ENCODE measurements at regions not wholly inside any gene's neighbourhood (a gene's known extent, or its start where the extent isn't known, plus 50 kb on each side); places are given as distances from the start of the nearest gene placed in this dataset.

DNA sequence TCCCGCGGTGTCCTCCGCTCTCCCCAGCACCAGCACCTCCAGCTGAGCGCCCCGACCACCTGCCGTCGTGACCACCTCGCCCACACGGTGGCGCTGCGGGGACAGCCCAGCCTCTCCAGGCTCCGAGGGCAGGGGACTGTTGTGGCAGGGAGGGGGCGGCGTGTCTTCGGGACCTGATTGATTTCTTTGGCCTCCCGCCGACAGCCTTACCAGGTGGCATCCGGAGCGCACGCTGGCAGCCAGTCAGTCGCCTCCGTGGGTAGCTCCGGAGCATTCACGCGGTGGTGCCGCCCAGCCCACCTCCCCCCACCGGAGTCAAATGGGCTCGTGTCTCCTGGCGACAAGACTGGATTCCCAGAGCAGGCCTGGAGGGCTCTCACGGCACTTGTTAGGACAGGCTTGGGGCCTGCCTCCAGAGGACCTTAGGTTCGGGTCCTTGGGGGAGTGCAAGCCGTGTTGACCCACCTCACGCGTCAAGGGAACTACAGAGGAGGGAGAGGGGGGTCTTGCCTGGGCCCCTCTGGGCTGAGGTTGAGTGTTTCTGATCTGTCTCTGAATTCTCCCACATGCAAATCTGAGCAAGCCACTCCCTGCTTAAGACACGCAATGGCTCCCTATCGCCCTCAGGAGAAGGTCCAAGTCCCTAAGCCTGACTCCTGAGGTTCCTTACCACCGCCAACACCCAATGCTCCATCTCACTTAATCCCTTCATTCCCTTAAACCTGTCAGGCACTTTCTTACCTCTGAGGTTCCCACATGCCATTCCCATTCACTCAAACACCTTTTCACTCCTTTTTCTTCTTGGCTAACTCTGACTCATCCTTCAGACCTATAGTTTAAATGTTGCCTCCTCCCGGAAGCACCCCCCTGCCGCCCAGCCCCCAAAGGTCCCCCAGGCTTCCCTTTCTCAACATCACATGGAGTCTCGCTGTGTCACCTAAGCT is 51.2 kb upstream of the GGTA1 start (continued):
- TF ChIP-seq, protein P1, sequence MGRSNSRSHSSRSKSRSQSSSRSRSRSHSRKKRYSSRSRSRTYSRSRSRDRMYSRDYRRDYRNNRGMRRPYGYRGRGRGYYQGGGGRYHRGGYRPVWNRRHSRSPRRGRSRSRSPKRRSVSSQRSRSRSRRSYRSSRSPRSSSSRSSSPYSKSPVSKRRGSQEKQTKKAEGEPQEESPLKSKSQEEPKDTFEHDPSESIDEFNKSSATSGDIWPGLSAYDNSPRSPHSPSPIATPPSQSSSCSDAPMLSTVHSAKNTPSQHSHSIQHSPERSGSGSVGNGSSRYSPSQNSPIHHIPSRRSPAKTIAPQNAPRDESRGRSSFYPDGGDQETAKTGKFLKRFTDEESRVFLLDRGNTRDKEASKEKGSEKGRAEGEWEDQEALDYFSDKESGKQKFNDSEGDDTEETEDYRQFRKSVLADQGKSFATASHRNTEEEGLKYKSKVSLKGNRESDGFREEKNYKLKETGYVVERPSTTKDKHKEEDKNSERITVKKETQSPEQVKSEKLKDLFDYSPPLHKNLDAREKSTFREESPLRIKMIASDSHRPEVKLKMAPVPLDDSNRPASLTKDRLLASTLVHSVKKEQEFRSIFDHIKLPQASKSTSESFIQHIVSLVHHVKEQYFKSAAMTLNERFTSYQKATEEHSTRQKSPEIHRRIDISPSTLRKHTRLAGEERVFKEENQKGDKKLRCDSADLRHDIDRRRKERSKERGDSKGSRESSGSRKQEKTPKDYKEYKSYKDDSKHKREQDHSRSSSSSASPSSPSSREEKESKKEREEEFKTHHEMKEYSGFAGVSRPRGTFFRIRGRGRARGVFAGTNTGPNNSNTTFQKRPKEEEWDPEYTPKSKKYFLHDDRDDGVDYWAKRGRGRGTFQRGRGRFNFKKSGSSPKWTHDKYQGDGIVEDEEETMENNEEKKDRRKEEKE (IDR thresholded peaks at IDR 0.05), result no peak
- TF ChIP-seq BCL6 (CRISPR knock-in tag; IDR thresholded peaks at IDR 0.05) (0 out of 2 replicates have a peak, but pooled peaks have one; percentile 39), RXRB (CRISPR knock-in tag; IDR thresholded peaks at IDR 0.05; ENCODE audit: borderline replicate concordance) (peak; percentile 32; the same call in 1 of the 2 replicates), ZNF572 (CRISPR knock-in tag; IDR thresholded peaks at IDR 0.05) (0 out of 2 replicates have a peak, but pooled peaks have one; percentile 53), RARG (CRISPR knock-in tag; IDR thresholded peaks at IDR 0.05; ENCODE audit: low read depth) (no peak), EP300 (IDR thresholded peaks at IDR 0.05; ENCODE audit: low read depth in 2 of 2, low read length in 2 of 2) (no peak), EP300 (CRISPR knock-in tag; IDR thresholded peaks at IDR 0.05; ENCODE audit: borderline replicate concordance) (no peak), FOXA1 (IDR thresholded peaks at IDR 0.05) (no peak), FOXA1 (CRISPR knock-in tag; IDR thresholded peaks at IDR 0.05) (0 out of 2 replicates have a peak, but pooled peaks have one; percentile 19), HMGA1 (CRISPR knock-in tag; conservative IDR thresholded peaks at IDR 0.05) (no peak), YY1 (IDR thresholded peaks at IDR 0.05; ENCODE audit: insufficient read depth, insufficient replicate concordance, low read depth, low read length) (peak; percentile 33), ZNF138 (CRISPR knock-in tag; IDR thresholded peaks at IDR 0.05; ENCODE audit: low read depth) (no peak), RAD21 (CRISPR knock-in tag; IDR thresholded peaks at IDR 0.05) (peak; percentile 85), ATF7-NPFF (CRISPR knock-in tag; IDR thresholded peaks at IDR 0.05; ENCODE audit: low read depth) (no peak), ZNF331 (CRISPR knock-in tag; IDR thresholded peaks at IDR 0.05) (0 out of 2 replicates have a peak, but pooled peaks have one; percentile 49), ZNF841 (CRISPR knock-in tag; IDR thresholded peaks at IDR 0.05; ENCODE audit: borderline replicate concordance) (no peak), POLR2A (IDR thresholded peaks at IDR 0.05; ENCODE audit: insufficient read depth in 1 of 2, low read depth in 2 of 2, low read length in 2 of 2) (no peak)
- TF ChIP-seq, protein P2, sequence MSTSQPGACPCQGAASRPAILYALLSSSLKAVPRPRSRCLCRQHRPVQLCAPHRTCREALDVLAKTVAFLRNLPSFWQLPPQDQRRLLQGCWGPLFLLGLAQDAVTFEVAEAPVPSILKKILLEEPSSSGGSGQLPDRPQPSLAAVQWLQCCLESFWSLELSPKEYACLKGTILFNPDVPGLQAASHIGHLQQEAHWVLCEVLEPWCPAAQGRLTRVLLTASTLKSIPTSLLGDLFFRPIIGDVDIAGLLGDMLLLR (CRISPR knock-in tag; IDR thresholded peaks at IDR 0.05), result no peak
- TF ChIP-seq, protein P3, sequence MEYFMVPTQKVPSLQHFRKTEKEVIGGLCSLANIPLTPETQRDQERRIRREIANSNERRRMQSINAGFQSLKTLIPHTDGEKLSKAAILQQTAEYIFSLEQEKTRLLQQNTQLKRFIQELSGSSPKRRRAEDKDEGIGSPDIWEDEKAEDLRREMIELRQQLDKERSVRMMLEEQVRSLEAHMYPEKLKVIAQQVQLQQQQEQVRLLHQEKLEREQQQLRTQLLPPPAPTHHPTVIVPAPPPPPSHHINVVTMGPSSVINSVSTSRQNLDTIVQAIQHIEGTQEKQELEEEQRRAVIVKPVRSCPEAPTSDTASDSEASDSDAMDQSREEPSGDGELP (IDR thresholded peaks at IDR 0.05; ENCODE audit: borderline replicate concordance, low read depth), result peak; percentile 58; the same call in 1 of the 2 replicates
- TF ChIP-seq, protein P4, sequence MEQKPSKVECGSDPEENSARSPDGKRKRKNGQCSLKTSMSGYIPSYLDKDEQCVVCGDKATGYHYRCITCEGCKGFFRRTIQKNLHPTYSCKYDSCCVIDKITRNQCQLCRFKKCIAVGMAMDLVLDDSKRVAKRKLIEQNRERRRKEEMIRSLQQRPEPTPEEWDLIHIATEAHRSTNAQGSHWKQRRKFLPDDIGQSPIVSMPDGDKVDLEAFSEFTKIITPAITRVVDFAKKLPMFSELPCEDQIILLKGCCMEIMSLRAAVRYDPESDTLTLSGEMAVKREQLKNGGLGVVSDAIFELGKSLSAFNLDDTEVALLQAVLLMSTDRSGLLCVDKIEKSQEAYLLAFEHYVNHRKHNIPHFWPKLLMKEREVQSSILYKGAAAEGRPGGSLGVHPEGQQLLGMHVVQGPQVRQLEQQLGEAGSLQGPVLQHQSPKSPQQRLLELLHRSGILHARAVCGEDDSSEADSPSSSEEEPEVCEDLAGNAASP (CRISPR knock-in tag; IDR thresholded peaks at IDR 0.05; ENCODE audit: borderline replicate concordance), result 0 out of 2 replicates have a peak, but pooled peaks have one; percentile 22
- TF ChIP-seq, protein P5, sequence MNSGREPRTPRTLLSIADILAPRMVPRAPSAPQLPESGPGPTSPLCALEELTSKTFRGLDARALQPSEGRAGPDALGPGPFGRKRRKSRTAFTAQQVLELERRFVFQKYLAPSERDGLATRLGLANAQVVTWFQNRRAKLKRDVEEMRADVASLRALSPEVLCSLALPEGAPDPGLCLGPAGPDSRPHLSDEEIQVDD (CRISPR knock-in tag; IDR thresholded peaks at IDR 0.05; ENCODE audit: borderline replicate concordance), result no peak
- TF ChIP-seq, protein P6, sequence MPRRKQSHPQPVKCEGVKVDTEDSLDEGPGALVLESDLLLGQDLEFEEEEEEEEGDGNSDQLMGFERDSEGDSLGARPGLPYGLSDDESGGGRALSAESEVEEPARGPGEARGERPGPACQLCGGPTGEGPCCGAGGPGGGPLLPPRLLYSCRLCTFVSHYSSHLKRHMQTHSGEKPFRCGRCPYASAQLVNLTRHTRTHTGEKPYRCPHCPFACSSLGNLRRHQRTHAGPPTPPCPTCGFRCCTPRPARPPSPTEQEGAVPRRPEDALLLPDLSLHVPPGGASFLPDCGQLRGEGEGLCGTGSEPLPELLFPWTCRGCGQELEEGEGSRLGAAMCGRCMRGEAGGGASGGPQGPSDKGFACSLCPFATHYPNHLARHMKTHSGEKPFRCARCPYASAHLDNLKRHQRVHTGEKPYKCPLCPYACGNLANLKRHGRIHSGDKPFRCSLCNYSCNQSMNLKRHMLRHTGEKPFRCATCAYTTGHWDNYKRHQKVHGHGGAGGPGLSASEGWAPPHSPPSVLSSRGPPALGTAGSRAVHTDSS (CRISPR knock-in tag; conservative IDR thresholded peaks at IDR 0.05), result no peak
